ENCODE measurements at regions not wholly inside any gene's neighbourhood (a gene's known extent, or its start where the extent isn't known, plus 50 kb on each side); places are given as distances from the start of the nearest gene placed in this dataset.

DNA sequence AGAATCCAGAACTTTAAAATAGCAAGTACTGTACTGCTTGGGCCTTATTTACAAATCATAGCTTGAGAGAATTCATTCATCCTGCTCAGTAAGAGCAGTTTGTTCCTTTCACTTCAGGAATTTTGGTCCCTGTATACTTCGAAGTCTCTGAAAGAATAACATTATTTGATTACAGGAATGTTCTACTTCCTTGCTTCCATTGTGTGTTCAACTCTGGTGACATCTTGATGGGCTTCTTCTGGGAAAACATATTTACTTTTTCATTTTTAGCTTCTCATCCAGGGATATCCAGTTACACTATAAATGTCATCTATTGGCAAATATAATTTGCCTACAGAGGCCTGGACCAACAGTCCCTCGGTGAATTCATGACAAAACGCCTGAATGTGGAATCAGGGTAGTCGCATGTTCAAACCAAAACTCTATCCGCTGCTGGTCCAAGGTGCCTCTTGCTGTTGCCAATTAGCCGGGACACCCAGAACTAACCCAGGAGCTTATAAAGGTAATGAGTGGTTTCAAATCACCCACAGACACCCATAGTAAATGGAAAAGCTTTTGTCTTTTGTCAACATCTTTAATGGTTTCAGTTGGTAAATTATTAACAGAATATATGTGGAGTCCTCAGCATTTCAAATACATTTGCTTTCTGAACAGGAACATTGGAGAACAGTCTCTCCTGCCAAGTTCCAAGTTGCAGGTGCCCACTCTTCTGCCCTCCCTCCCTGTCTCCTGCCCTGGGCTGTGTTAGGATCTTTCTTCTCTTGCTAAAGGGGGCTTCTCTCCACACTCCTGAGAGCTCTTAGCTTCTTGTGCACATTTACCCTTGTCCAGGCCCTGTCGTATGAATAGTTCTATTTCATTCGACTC is 162.5 kb upstream of the CITED2 start:
- DNase-seq (ENCODE audit: insufficient read length, low spot score, missing footprints), result no peak
- Histone ChIP-seq H3K36me3 (ENCODE audit: insufficient read depth, low read length) (no peaks in the 10 kb centered on the region), H3K79me2 (ENCODE audit: insufficient read depth, low read length) (no peaks in the 10 kb centered on the region), H4K20me1 (ENCODE audit: insufficient read depth, low read length) (no peaks in the 10 kb centered on the region), H3K9me3 (ENCODE audit: low read depth, low read length) (no peaks in the 10 kb centered on the region), H3K27me3 (ENCODE audit: insufficient read depth, low read length) (no peaks in the 10 kb centered on the region), H3K4me2 (ENCODE audit: insufficient read depth, low read length) (no peak overlapping the region), H2AFZ (ENCODE audit: low read length) (peak overlapping the region; percentile 35), H3K4me1 (ENCODE audit: insufficient read depth, low read length) (peaks cover 37% of the 10 kb centered on the region), H3K27ac (ENCODE audit: low read depth, low read length) (no peak overlapping the region), H3K4me3 (ENCODE audit: insufficient read depth, low read length) (no peak overlapping the region)
- TF ChIP-seq CTCF (IDR thresholded peaks at IDR 0.05; ENCODE audit: extremely low read depth, low read depth, low read length), result no peak

DNA sequence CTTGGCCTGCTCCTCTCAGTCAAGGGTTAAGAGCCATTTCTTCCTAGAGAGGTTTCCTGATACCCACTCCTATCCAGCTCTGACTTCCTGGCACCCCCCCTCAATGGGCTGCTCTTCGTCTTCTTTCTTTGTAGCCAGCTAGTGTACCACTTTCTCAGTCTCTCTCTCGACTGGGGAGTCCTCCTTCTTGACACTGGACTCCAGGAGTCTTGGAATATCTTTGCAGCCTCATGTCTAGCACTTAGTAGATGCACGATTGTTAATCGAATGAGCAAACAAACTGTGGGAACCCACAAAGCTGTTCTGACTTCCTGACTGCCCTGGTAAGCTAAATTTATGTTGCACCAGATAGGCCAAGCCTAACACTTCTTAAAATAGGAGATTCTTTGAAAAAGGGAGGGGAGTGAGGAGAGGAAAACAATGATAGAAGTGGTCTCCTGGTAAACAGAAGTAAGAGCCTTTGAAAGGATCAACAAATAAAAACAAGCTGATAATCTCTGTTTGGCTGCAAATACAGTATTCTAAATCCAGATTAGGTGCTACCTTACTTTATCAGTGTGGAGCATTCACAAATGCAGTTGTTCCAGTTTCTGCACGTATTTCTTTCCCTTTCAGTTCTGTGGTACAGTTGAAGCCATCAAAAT is 160.1 kb upstream of the CITED2 start:
- H3K27ac ChIP-seq (ENCODE audit: low read depth, low read length), result peak overlapping the region; percentile 83
- TF ChIP-seq CTCF (IDR thresholded peaks at IDR 0.05; ENCODE audit: extremely low read depth, low read depth, low read length), result no peak
- no peaks in the 10 kb centered on the region for H4K20me1 ChIP-seq (ENCODE audit: insufficient read depth, low read length)
- DNase-seq (ENCODE audit: insufficient read length, low spot score, missing footprints), result no peak
- H3K4me1 ChIP-seq (ENCODE audit: insufficient read depth, low read length), result peaks cover 22% of the 10 kb centered on the region
- no peak overlapping the region for H3K4me2 ChIP-seq (ENCODE audit: insufficient read depth, low read length)
- no peaks in the 10 kb centered on the region for H3K9me3 ChIP-seq (ENCODE audit: low read depth, low read length)
- no peaks in the 10 kb centered on the region for H3K27me3 ChIP-seq (ENCODE audit: insufficient read depth, low read length)
- no peaks in the 10 kb centered on the region for H3K79me2 ChIP-seq (ENCODE audit: insufficient read depth, low read length)
- H3K4me3 ChIP-seq (ENCODE audit: insufficient read depth, low read length), result no peak overlapping the region
- H3K36me3 ChIP-seq (ENCODE audit: insufficient read depth, low read length), result no peaks in the 10 kb centered on the region
- H2AFZ ChIP-seq (ENCODE audit: low read length), result peak overlapping the region; percentile 75

DNA sequence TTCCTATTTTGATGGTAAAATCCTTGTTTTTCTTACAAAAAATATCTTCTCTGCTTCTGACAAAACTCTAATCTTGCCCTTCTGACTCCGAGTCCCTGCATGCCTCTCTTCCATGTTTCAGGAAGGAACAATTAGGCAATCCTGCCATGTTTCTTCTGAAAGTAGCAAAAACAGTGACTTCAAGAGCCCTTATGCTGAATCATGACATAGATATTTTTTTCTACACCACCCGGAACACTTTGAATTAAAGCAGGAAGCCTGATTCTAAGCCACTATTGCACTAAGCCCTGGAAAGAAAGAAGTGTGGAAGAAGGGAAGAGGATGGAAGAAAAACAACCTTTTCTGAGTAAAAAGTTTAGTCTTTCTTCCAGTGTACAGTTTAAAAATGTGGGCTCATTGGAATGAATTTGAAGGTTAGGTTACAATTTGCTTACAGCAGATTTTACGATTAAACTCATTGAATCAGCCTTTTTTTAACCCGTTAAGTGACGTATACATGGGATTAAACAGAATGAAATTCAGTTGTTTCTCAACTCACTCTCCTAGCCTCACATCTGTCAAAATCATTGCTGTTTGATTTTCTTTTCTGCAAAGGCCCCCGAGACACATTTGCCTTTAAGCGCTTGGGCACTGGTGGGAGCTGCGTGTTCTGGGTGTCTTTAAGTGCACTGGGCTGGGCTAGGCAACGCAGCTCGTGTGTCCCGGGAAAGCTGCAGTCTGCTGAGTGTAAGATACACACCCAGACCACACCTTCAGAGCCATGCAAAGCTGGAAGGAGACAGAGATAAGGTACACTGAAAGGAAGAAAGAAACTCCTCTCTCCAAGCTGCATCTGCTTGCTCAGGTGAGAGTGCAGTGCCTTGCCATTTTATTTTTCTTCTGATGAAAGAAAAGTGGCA is 159.4 kb upstream of the CITED2 start:
- Histone ChIP-seq H3K79me2 (ENCODE audit: insufficient read depth, low read length) (no peaks in the 10 kb centered on the region), H3K27me3 (ENCODE audit: insufficient read depth, low read length) (no peaks in the 10 kb centered on the region), H3K36me3 (ENCODE audit: insufficient read depth, low read length) (no peaks in the 10 kb centered on the region), H3K4me1 (ENCODE audit: insufficient read depth, low read length) (peaks cover 20% of the 10 kb centered on the region), H2AFZ (ENCODE audit: low read length) (peak overlapping the region; percentile 75), H3K27ac (ENCODE audit: low read depth, low read length) (peak overlapping the region; percentile 83), H3K4me2 (ENCODE audit: insufficient read depth, low read length) (peak overlapping the region; percentile 69), H4K20me1 (ENCODE audit: insufficient read depth, low read length) (no peaks in the 10 kb centered on the region), H3K4me3 (ENCODE audit: insufficient read depth, low read length) (peak overlapping the region; percentile 36), H3K9me3 (ENCODE audit: low read depth, low read length) (no peaks in the 10 kb centered on the region)
- TF ChIP-seq CTCF (IDR thresholded peaks at IDR 0.05; ENCODE audit: extremely low read depth, low read depth, low read length), result no peak
- DNase-seq (ENCODE audit: insufficient read length, low spot score, missing footprints), result no peak
